K562 (cell line): ENCODE measurements at regions not wholly inside any gene's neighbourhood (a gene's known extent, or its start where the extent isn't known, plus 50 kb on each side); places are given as distances from the start of the nearest gene placed in this dataset.

Experiments
- ATAC-seq: fragments of 200-7000 bp; cut with Tn5 transposase; 3 replicates; pipeline ENCODE4 v1.9.1; 2020; ENCODE audit warnings: moderate library complexity
- BruUV-seq: library from RNA; stranded (reverse); fragments of 400-500 nt; replicated peaks from 2 replicates; lab custom pipeline; 2021; lab: Mats Ljungman, UMichigan
- CTCF ChIA-PET: fragments of 300-600 bp; formaldehyde crosslinking; extraction: SDS; loops from one replicate; lab custom pipeline; 2021; ENCODE audit warnings: low intra/inter-chr PET ratio; lab: Yijun Ruan, JAX
- POLR2A ChIA-PET: fragments of 300-600, 350-650 bp; sonication (Branson Sonifier 250); formaldehyde crosslinking; extraction: SDS; loops from one replicate; lab custom pipeline; 2021; ENCODE audit warnings: antibody characterized with exemption, inconsistent platforms; lab: Yijun Ruan, JAX
- DNase-seq, 4 experiments: peaks; one replicate each; pipeline versions ENCODE4 v3.0.0 to v3.0.0-alpha.2; 2011 to 2018; ENCODE audit warnings: low spot score in 3 of 4, mixed read lengths in 3 of 4; ENCODE audit errors: extremely low read depth in 1 of 4
- FAIRE-seq: peaks from 2 replicates; lab custom pipeline; 2011; peaks lifted over from hg19 to GRCh38; lab: Jason Lieb, UNC
- H2AFZ ChIP-seq: 2 replicates; pipeline ENCODE4 v1.6.0; 2011; ENCODE audit warnings: low read depth, low read length, control low read depth, inconsistent platforms
- H3K27ac ChIP-seq: fragments of 200-600 bp; 3 replicates; pipeline ENCODE4 v1.8.0; 2011; ENCODE audit warnings: low read depth, mild to moderate bottlenecking, control low read depth, inconsistent platforms, low read length, moderate library complexity, mixed read lengths; ENCODE audit errors: extremely low read depth
- H3K27me3 ChIP-seq, 2 experiments: fragments of 300-600 bp in 1 of 2; 2 replicates in 1 of 2; 3 replicates in 1 of 2; pipeline versions ENCODE4 v1.6.0 to v1.8.0; 2011; ENCODE audit warnings: inconsistent platforms in 2 of 2, low read length in 2 of 2, mild to moderate bottlenecking in 1 of 2, mixed read lengths in 1 of 2, moderate library complexity in 1 of 2; ENCODE audit not compliant: control insufficient read depth in 2 of 2, insufficient read depth in 2 of 2
- H3K36me3 ChIP-seq: fragments of 300-600 bp; 3 replicates; pipeline ENCODE4 v1.8.0; 2011; ENCODE audit warnings: mild to moderate bottlenecking, low read length, inconsistent platforms; ENCODE audit not compliant: control insufficient read depth, insufficient read depth
- H3K4me1 ChIP-seq, 2 experiments: fragments of 200-600 bp in 1 of 2; replicated peaks in 1 of 2; 2 replicates in 1 of 2; 3 replicates in 1 of 2; pipeline versions ENCODE4 v1.5.1 to v1.8.0; 2011; ENCODE audit warnings: inconsistent platforms in 2 of 2, low read length in 2 of 2, mild to moderate bottlenecking in 1 of 2, mixed read lengths in 1 of 2, moderate library complexity in 1 of 2; ENCODE audit not compliant: control insufficient read depth in 2 of 2, insufficient read depth in 2 of 2
- H3K4me2 ChIP-seq: 2 replicates; pipeline ENCODE4 v1.6.1; 2011; ENCODE audit warnings: low read length, control low read depth, inconsistent platforms, mixed read lengths; ENCODE audit not compliant: insufficient read depth
- H3K4me3 ChIP-seq: fragments of 200-600 bp; sonication (generic), shearing (Covaris generic); 2 replicates; pipeline ENCODE4 v1.5.1; 2016; ENCODE audit warnings: control low read depth, inconsistent platforms
- H3K79me2 ChIP-seq: fragments of 200-600 bp; 3 replicates; pipeline ENCODE4 v1.8.0; 2011; ENCODE audit warnings: low read length, inconsistent platforms; ENCODE audit not compliant: control insufficient read depth, insufficient read depth
- H3K9ac ChIP-seq, 2 experiments: 2 replicates each; pipeline versions ENCODE4 v1.6.0 to v1.6.1; 2011; ENCODE audit warnings: low read depth in 2 of 2, low read length in 2 of 2, control low read depth in 1 of 2, inconsistent platforms in 1 of 2, mild to moderate bottlenecking in 1 of 2, mixed read lengths in 1 of 2; ENCODE audit not compliant: insufficient read depth in 1 of 2
- H3K9me1 ChIP-seq: one replicate; pipeline ENCODE4 v1.6.0; 2011; ENCODE audit warnings: inconsistent platforms, mild to moderate bottlenecking, low read length, moderate library complexity; ENCODE audit not compliant: control insufficient read depth, insufficient read depth
- H3K9me3 ChIP-seq: replicated peaks from 2 replicates; pipeline ENCODE4 v1.5.1; 2011; ENCODE audit warnings: low read depth, low read length, inconsistent platforms; ENCODE audit not compliant: control insufficient read depth, insufficient read depth
- H4K20me1 ChIP-seq: replicated peaks from 2 replicates; pipeline ENCODE4 v1.6.1; 2011; ENCODE audit warnings: low read length, inconsistent platforms, mixed read lengths; ENCODE audit not compliant: control insufficient read depth, insufficient read depth
- ADNP ChIP-seq: fragments of 200-800 bp; sonication (Bioruptor generic); IDR thresholded peaks from 2 replicates; pipeline ENCODE4 v1.6.1; 2016; ENCODE audit warnings: missing genetic modification characterization, missing compliant biosample characterization
- ATF1 ChIP-seq, 2 experiments: fragments of 450-650 bp in 1 of 2; IDR thresholded peaks; 2 replicates each; pipeline ENCODE4 v1.6.1; 2016; ENCODE audit warnings: missing compliant biosample characterization in 1 of 2, missing genetic modification characterization in 1 of 2
- CSDE1 ChIP-seq, 2 experiments: fragments of 450-650 bp; IDR thresholded peaks; 2 replicates each; pipeline ENCODE4 v1.6.1; 2016; ENCODE audit warnings: mild to moderate bottlenecking in 1 of 2
- CTBP1 ChIP-seq: fragments of 450-650 bp; IDR thresholded peaks from 2 replicates; pipeline ENCODE4 v1.6.1; 2016; ENCODE audit warnings: borderline replicate concordance
- E4F1 ChIP-seq: fragments of 250-450 bp; sonication (Bioruptor Pico); IDR thresholded peaks from 2 replicates; pipeline ENCODE4 v1.5.0; 2021; ENCODE audit warnings: mild to moderate bottlenecking, borderline replicate concordance
- HOMEZ ChIP-seq: fragments of 250-450 bp; sonication (Bioruptor Pico); IDR thresholded peaks from 2 replicates; pipeline ENCODE4 v1.4.0; 2020; ENCODE audit warnings: mild to moderate bottlenecking, moderate library complexity
- PTBP1 ChIP-seq: fragments of 200-400 bp; formaldehyde crosslinking; IDR thresholded peaks from 2 replicates; pipeline ENCODE4 v1.6.1; 2017; ENCODE audit warnings: low read depth, low read length
- TAF1 ChIP-seq: IDR thresholded peaks from 2 replicates; pipeline ENCODE4 v1.6.1; 2011; ENCODE audit warnings: mild to moderate bottlenecking, low read length, moderate library complexity; ENCODE audit not compliant: insufficient read depth, control insufficient read depth, severe bottlenecking; ENCODE audit errors: extremely low read depth
- TAL1 ChIP-seq: fragments of 450-650 bp; IDR thresholded peaks from 2 replicates; pipeline ENCODE4 v1.6.1; 2016; ENCODE audit warnings: mild to moderate bottlenecking
- ZNF224 ChIP-seq: sonication (generic); formaldehyde crosslinking; IDR thresholded peaks from 2 replicates; pipeline ENCODE4 v1.8.0; 2022; ENCODE audit warnings: mild to moderate bottlenecking, missing genetic modification reagents
- in situ Hi-C: fragments of 300-500 bp; cut with MboI; formaldehyde crosslinking; loops from 4 replicates; pipeline ENCODE4 v1.15.0; 2018; ENCODE audit warnings: inconsistent platforms, mixed read lengths
- intact Hi-C: fragments of 100-400 bp; cut with micrococcal nuclease; formaldehyde crosslinking; loops from 2 replicates; pipeline ENCODE4 v1.14.2; 2022

GRCh38 chr3:88986834-88987233 lies 120.6 kb upstream of the EPHA3 start (continued):
- no peak for TF ChIP-seq TAL1
- no peak for TF ChIP-seq ADNP
- TF ChIP-seq TAF1: no peak

DNA sequence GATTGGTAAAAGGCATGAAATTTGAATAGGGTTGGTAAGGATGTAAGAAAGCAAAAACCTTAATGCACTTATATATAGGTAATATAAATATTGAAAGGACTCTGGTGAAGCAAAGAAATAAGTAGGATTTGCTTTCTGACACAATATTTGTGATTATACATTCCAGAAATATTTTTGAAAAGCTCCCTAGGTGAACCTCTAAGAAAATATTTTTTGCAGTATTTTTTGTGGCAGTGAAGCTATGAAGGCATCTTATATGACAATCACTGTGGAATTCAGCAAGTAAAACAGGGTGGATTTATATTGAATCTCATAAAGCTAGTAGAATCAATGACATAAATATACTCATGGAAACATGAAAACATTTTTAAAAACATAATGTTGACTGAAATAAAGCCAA lies 119.6 kb upstream of the EPHA3 start:
- in situ Hi-C loops (no loop called here), intact Hi-C loops (no loop called here)
- H3K79me2 ChIP-seq: no peaks in the 10 kb centered on the region
- no peak overlapping the region for H3K4me3 ChIP-seq
- H3K9ac ChIP-seq: no peak overlapping the region
- no peak for ATAC-seq
- no peak overlapping the region for H3K4me2 ChIP-seq
- TF ChIP-seq ATF1 (CRISPR knock-in tag; IDR thresholded peaks at IDR 0.05): no peak
- TF ChIP-seq ATF1 (tag; IDR thresholded peaks at IDR 0.05): no peak
- no peak for TF ChIP-seq ZNF224 (CRISPR knock-in tag)
- no peak for TF ChIP-seq CTBP1
- no peak for TF ChIP-seq PTBP1
- TF ChIP-seq E4F1 (CRISPR knock-in tag): no peak
- TF ChIP-seq CSDE1 (IDR thresholded peaks at IDR 0.05): no peak
- TF ChIP-seq HOMEZ (CRISPR knock-in tag): no peak
- H3K36me3 ChIP-seq: no peaks in the 10 kb centered on the region
- H2AFZ ChIP-seq: no peak overlapping the region
- CTCF ChIA-PET: no interaction called here
- no peak for DNase-seq
- no peaks in the 10 kb centered on the region for H3K9me3 ChIP-seq
- no peaks in the 10 kb centered on the region for H4K20me1 ChIP-seq
- H3K9me1 ChIP-seq: no peaks in the 10 kb centered on the region
- FAIRE-seq: no peak
- H3K27me3 ChIP-seq: no peaks in the 10 kb centered on the region
- no peaks in the 10 kb centered on the region for H3K4me1 ChIP-seq
- POLR2A ChIA-PET: no interaction called here
- no TSS peak for BruUV-seq
- H3K27ac ChIP-seq: no peak overlapping the region
